ENCODE measurements at regions not wholly inside any gene's neighbourhood (a gene's known extent, or its start where the extent isn't known, plus 50 kb on each side); places are given as distances from the start of the nearest gene placed in this dataset.

- TF ChIP-seq BHLHE40 (IDR thresholded peaks at IDR 0.05; ENCODE audit: borderline replicate concordance) (no peak), L3MBTL2 (conservative IDR thresholded peaks at IDR 0.05) (no peak), SP1 (IDR thresholded peaks at IDR 0.05) (no peak), ARNT (IDR thresholded peaks at IDR 0.05) (no peak), FOXM1 (IDR thresholded peaks at IDR 0.05; ENCODE audit: borderline replicate concordance) (no peak), HDGF (IDR thresholded peaks at IDR 0.05; ENCODE audit: borderline replicate concordance) (no peak), SUZ12 (IDR thresholded peaks at IDR 0.05) (no peak), ZNF384 (IDR thresholded peaks at IDR 0.05) (no peak), FOXK2 (IDR thresholded peaks at IDR 0.05) (no peak), CTBP1 (IDR thresholded peaks at IDR 0.05; ENCODE audit: borderline replicate concordance) (no peak), ELF4 (IDR thresholded peaks at IDR 0.05) (no peak)
Observed at GRCh38 chr11:37370817-37371216, 772.8 kb upstream of the RAG2 start.
